ENCODE measurements at regions not wholly inside any gene's neighbourhood (a gene's known extent, or its start where the extent isn't known, plus 50 kb on each side); places are given as distances from the start of the nearest gene placed in this dataset.

- no peak overlapping the region for H2BK15ac ChIP-seq (ENCODE audit: low read depth, low read length)
- H3K14ac ChIP-seq (ENCODE audit: insufficient read depth, low read length): no peak overlapping the region
- no peaks in the 10 kb centered on the region for H3K23me2 ChIP-seq (ENCODE audit: insufficient read length, low read depth, low read length, poor library complexity, severe bottlenecking)
- H4K5ac ChIP-seq (ENCODE audit: insufficient read length, low read depth, low read length): no peak overlapping the region
- H3K27me3 ChIP-seq (ENCODE audit: insufficient read depth, low read length): no peaks in the 10 kb centered on the region
- no peak for TF ChIP-seq CTCF (conservative IDR thresholded peaks at IDR 0.05)
- H3K79me1 ChIP-seq (ENCODE audit: insufficient read depth, low read depth, low read length, poor library complexity, severe bottlenecking): no peaks in the 10 kb centered on the region
- no peak overlapping the region for H3K4ac ChIP-seq (ENCODE audit: low read depth, low read length)
- no peak overlapping the region for H4K91ac ChIP-seq (ENCODE audit: insufficient read length, low read depth, low read length)
- H3K27me3 Mint-ChIP-seq (ENCODE audit: low read depth): no peaks in the 10 kb centered on the region; the same call in 1 of the 2 replicates
- no peak overlapping the region for H3K9ac ChIP-seq (ENCODE audit: extremely low read depth, insufficient read length, low read length)
- no peaks in the 10 kb centered on the region for H3K4me1 Mint-ChIP-seq
- H2AFZ ChIP-seq (ENCODE audit: low read length): no peak overlapping the region
- no peak overlapping the region for H3K4me3 Mint-ChIP-seq
- H3K18ac ChIP-seq (ENCODE audit: insufficient read length, low read depth, low read length): no peak overlapping the region
- H3K9me3 Mint-ChIP-seq: no peaks in the 10 kb centered on the region
- H3K23ac ChIP-seq (ENCODE audit: insufficient read length, low read depth, low read length): no peak overlapping the region
- no peak overlapping the region for H2BK12ac ChIP-seq (ENCODE audit: insufficient read length, low read depth, low read length)
- H2BK5ac ChIP-seq (ENCODE audit: insufficient read length, low read length): no peak overlapping the region
- H3K79me2 ChIP-seq (ENCODE audit: insufficient read depth, low read length): no peaks in the 10 kb centered on the region
- H3K27ac Mint-ChIP-seq: no peak overlapping the region
- H2BK20ac ChIP-seq (ENCODE audit: low read depth, low read length, poor library complexity, severe bottlenecking): no peak overlapping the region
- WGBS (ENCODE audit: extremely low coverage, insufficient read length, low lambda C conversion rate): no CpG with 5 or more reads among the region's 1 CpG
- H3T11ph ChIP-seq (ENCODE audit: low read length): no peak overlapping the region
- H3K4me2 ChIP-seq (ENCODE audit: insufficient read depth, insufficient read length, low read length): no peak overlapping the region
- no peaks in the 10 kb centered on the region for H4K20me1 ChIP-seq (ENCODE audit: control insufficient read depth, insufficient read depth, insufficient read length)
- H3K27ac ChIP-seq (ENCODE audit: insufficient read length, low read depth, low read length): no peak overlapping the region
- no peak overlapping the region for H4K8ac ChIP-seq (replicated peaks; ENCODE audit: insufficient read length, low read depth, low read length)
- no peaks in the 10 kb centered on the region for H3K9me3 ChIP-seq (ENCODE audit: control insufficient read depth, low read depth, low read length)
- no peaks in the 10 kb centered on the region for H3K4me1 ChIP-seq (ENCODE audit: insufficient read depth, low read length)
- no peak overlapping the region for H3K56ac ChIP-seq (ENCODE audit: insufficient read length, low read depth, low read length)
- H3K36me3 Mint-ChIP-seq (ENCODE audit: insufficient read depth in 1 of 3, low read depth in 3 of 3): no peaks in the 10 kb centered on the region
- H2BK120ac ChIP-seq (ENCODE audit: low read depth, low read length, poor library complexity, severe bottlenecking): no peak overlapping the region
- no peak overlapping the region for H2AK5ac ChIP-seq (ENCODE audit: insufficient read length, low read length)
- no peak for DNase-seq
These were observed 508.8 kb downstream of the PLPP3 start for GRCh38 chr1:56070601-56071000.

All from H9 (cell line).